HFF-Myc (cell line): ENCODE measurements at regions not wholly inside any gene's neighbourhood (a gene's known extent, or its start where the extent isn't known, plus 50 kb on each side); places are given as distances from the start of the nearest gene placed in this dataset.

ENCODE experiments used
- DNase-seq: peaks from one replicate; pipeline ENCODE4 v3.0.0-alpha.2; 2011; ENCODE audit warnings: low read depth; ENCODE audit errors: extremely low read depth
- H3K4me3 ChIP-seq: replicated peaks from 2 replicates; pipeline ENCODE4 v1.5.1; 2011; ENCODE audit warnings: low read depth, mild to moderate bottlenecking, control low read depth, low read length
- TF ChIP-seq, protein P1 (sequence below): IDR thresholded peaks from 2 replicates; pipeline ENCODE4 v1.5.1; 2012; ENCODE audit warnings: mild to moderate bottlenecking, low read depth, low read length, control low read depth; ENCODE audit errors: missing control alignments

DNA sequence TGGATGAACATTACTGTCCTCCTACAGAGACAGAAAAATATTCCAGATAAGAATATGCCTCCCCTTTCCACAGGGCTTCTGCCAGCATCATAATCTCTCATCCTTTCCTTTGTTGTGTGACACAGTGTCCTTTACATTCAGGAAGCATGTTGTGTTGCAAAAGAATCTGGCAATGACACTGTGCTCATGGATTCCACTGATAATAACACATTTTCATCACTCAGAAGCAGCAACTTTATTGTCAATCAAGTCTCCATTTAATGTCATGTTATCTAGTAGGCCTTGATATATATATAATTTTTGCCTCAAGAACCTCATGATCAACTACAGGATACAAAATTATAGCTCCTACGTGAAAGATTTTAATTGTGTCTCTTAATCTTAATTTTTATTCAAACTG, 833.9 kb downstream of the FSTL5 start:
- no peak overlapping the region for H3K4me3 ChIP-seq
- no peak for DNase-seq
- TF ChIP-seq, protein P1, sequence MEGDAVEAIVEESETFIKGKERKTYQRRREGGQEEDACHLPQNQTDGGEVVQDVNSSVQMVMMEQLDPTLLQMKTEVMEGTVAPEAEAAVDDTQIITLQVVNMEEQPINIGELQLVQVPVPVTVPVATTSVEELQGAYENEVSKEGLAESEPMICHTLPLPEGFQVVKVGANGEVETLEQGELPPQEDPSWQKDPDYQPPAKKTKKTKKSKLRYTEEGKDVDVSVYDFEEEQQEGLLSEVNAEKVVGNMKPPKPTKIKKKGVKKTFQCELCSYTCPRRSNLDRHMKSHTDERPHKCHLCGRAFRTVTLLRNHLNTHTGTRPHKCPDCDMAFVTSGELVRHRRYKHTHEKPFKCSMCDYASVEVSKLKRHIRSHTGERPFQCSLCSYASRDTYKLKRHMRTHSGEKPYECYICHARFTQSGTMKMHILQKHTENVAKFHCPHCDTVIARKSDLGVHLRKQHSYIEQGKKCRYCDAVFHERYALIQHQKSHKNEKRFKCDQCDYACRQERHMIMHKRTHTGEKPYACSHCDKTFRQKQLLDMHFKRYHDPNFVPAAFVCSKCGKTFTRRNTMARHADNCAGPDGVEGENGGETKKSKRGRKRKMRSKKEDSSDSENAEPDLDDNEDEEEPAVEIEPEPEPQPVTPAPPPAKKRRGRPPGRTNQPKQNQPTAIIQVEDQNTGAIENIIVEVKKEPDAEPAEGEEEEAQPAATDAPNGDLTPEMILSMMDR, result no peak

DNA sequence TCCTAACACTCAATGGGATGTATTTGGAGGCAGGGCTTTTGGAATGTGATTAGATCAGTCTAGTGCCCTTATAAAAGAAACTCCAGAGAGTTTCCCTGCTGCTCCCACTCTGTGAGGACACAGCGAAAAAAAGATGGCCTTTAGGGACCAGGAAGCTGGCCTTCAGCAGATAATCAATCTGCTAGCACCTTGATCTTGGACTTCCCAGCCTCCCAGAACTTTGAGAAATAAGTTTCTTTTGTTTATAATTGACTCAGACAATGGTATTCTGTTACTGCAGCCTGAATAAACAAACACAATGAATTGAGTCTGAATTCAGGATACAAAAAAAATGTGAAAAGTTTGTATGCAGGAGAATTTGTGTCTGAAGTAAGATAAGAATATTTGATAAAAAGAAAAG, 842.1 kb downstream of the FSTL5 start:
- H3K4me3 ChIP-seq, result no peak overlapping the region
- DNase-seq, result no peak
- TF ChIP-seq, protein P1, result no peak

DNA sequence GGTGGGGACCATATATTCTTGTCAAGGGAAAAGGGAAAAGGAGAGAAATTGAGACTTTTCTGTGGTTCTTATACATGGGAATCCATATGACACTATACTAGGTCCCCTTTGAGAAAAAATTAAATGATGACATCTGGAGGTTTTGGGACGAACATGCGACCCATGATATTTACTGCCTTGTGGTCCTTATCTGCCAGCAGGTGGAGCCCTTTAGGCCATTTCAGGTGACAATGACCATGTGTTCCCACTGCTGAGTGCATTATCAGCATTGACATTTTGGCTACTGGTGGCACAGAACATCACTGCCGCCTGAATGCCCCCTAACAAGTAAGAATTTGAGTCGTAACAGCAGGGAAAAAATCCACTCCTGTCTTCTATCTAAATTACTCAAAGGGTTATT, 843.4 kb downstream of the FSTL5 start:
- no peak overlapping the region for H3K4me3 ChIP-seq
- TF ChIP-seq, protein P1, result peak; percentile 17
- DNase-seq, result no peak

GRCh38 chr4:161317000-161317399, 846.8 kb downstream of the FSTL5 start:
- TF ChIP-seq, protein P1, result no peak
- no peak for DNase-seq
- no peak overlapping the region for H3K4me3 ChIP-seq

GRCh38 chr4:161314371-161314770, 849.4 kb downstream of the FSTL5 start:
- TF ChIP-seq, protein P1, result no peak
- no peak overlapping the region for H3K4me3 ChIP-seq
- DNase-seq, result no peak

DNA sequence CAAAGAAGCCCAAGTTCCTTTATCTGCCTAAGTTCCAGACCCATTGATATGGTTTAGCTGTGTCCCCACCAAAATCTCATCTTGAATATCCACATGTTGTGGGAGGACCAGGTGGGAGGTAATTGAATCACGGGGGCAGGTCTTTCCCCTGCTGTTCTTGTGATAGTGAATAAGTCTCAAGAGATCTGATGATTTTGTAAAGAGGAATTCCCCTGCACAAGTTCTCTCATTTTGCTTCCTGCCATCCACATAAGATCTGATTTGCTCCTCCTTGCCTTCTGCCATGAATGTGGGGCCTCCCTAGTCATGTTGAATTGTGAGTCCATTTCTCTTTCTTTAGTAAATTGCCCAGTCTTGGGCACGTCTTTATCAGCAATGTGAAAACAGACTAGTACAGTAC, 860.2 kb downstream of the FSTL5 start:
- DNase-seq, result no peak
- H3K4me3 ChIP-seq, result no peak overlapping the region
- TF ChIP-seq, protein P1, result no peak

- TF ChIP-seq, protein P1, result no peak
- H3K4me3 ChIP-seq, result no peak overlapping the region
- no peak for DNase-seq
These were observed 872.6 kb downstream of the FSTL5 start for GRCh38 chr4:161291222-161291621.
